H9 (cell line): ENCODE measurements at regions not wholly inside any gene's neighbourhood (a gene's known extent, or its start where the extent isn't known, plus 50 kb on each side); places are given as distances from the start of the nearest gene placed in this dataset.

Experiments
- DNase-seq: peaks from one replicate; pipeline ENCODE4 v3.0.0-alpha.2; 2017
- H2AFZ ChIP-seq: one replicate; pipeline ENCODE4 v1.6.1; 2013; ENCODE audit warnings: mild to moderate bottlenecking, low read length, control low read depth, moderate library complexity
- H2AK5ac ChIP-seq: 2 replicates; pipeline ENCODE4 v1.6.1; 2013; ENCODE audit warnings: low read length, control low read depth, mixed read lengths; ENCODE audit not compliant: insufficient read length
- H2BK120ac ChIP-seq: one replicate; pipeline ENCODE4 v1.6.1; 2013; ENCODE audit warnings: low read depth, mild to moderate bottlenecking, low read length, control low read depth, inconsistent platforms; ENCODE audit not compliant: poor library complexity, severe bottlenecking
- H2BK12ac ChIP-seq: 2 replicates; pipeline ENCODE4 v1.6.1; 2013; ENCODE audit warnings: low read length, control low read depth, mixed read lengths, low read depth; ENCODE audit not compliant: insufficient read length
- H2BK15ac ChIP-seq: 2 replicates; pipeline ENCODE4 v1.6.1; 2013; ENCODE audit warnings: low read depth, low read length, control low read depth
- H2BK20ac ChIP-seq: one replicate; pipeline ENCODE4 v1.6.1; 2013; ENCODE audit warnings: low read depth, mild to moderate bottlenecking, low read length, control low read depth, inconsistent platforms; ENCODE audit not compliant: poor library complexity, severe bottlenecking
- H2BK5ac ChIP-seq: 2 replicates; pipeline ENCODE4 v1.6.1; 2013; ENCODE audit warnings: low read length, control low read depth, mixed read lengths; ENCODE audit not compliant: insufficient read length
- H3K14ac ChIP-seq: 2 replicates; pipeline ENCODE4 v1.6.1; 2013; ENCODE audit warnings: low read length, control low read depth; ENCODE audit not compliant: insufficient read depth
- H3K18ac ChIP-seq: 2 replicates; pipeline ENCODE4 v1.6.1; 2013; ENCODE audit warnings: low read depth, mild to moderate bottlenecking, mixed read lengths, low read length, control low read depth; ENCODE audit not compliant: insufficient read length
- H3K23ac ChIP-seq: 2 replicates; pipeline ENCODE4 v1.6.1; 2013; ENCODE audit warnings: low read length, control low read depth, mixed read lengths, low read depth; ENCODE audit not compliant: insufficient read length
- H3K23me2 ChIP-seq: 2 replicates; pipeline ENCODE4 v1.6.1; 2013; ENCODE audit warnings: low read depth, mild to moderate bottlenecking, mixed read lengths, low read length, control low read depth; ENCODE audit not compliant: insufficient read length, poor library complexity, severe bottlenecking
- H3K27ac ChIP-seq: 2 replicates; pipeline ENCODE4 v1.5.1; 2013; ENCODE audit warnings: low read length, control low read depth, mixed read lengths, low read depth; ENCODE audit not compliant: insufficient read length
- H3K27me3 ChIP-seq: 2 replicates; pipeline ENCODE4 v1.6.1; 2013; ENCODE audit warnings: low read length, control low read depth, inconsistent platforms; ENCODE audit not compliant: insufficient read depth
- H3K4ac ChIP-seq: 2 replicates; pipeline ENCODE4 v1.6.1; 2013; ENCODE audit warnings: low read depth, mild to moderate bottlenecking, control low read depth, inconsistent platforms, low read length, moderate library complexity
- H3K4me1 ChIP-seq: 2 replicates; pipeline ENCODE4 v1.6.1; 2013; ENCODE audit warnings: low read length, control low read depth, inconsistent platforms; ENCODE audit not compliant: insufficient read depth
- H3K4me2 ChIP-seq: 2 replicates; pipeline ENCODE4 v1.6.1; 2013; ENCODE audit warnings: low read length, control low read depth, mixed read lengths; ENCODE audit not compliant: insufficient read length, insufficient read depth
- H3K56ac ChIP-seq: 2 replicates; pipeline ENCODE4 v1.6.1; 2013; ENCODE audit warnings: low read depth, mild to moderate bottlenecking, mixed read lengths, low read length, control low read depth; ENCODE audit not compliant: insufficient read length
- H3K79me1 ChIP-seq: 2 replicates; pipeline ENCODE4 v1.6.1; 2013; ENCODE audit warnings: low read depth, mild to moderate bottlenecking, moderate library complexity, low read length, control low read depth, inconsistent platforms; ENCODE audit not compliant: insufficient read depth, poor library complexity, severe bottlenecking
- H3K79me2 ChIP-seq: 2 replicates; pipeline ENCODE4 v1.6.1; 2013; ENCODE audit warnings: low read length, control low read depth, inconsistent platforms; ENCODE audit not compliant: insufficient read depth
- H3K9ac ChIP-seq: 2 replicates; pipeline ENCODE4 v1.6.1; 2013; ENCODE audit warnings: low read length, control low read depth, mixed read lengths; ENCODE audit not compliant: insufficient read length; ENCODE audit errors: extremely low read depth
- H3K9me3 ChIP-seq: one replicate; pipeline ENCODE4 v1.6.1; 2013; ENCODE audit warnings: low read depth, low read length, inconsistent platforms; ENCODE audit not compliant: control insufficient read depth
- H3T11ph ChIP-seq: one replicate; pipeline ENCODE4 v1.6.1; 2013; ENCODE audit warnings: mild to moderate bottlenecking, low read length, control low read depth, inconsistent platforms
- H4K20me1 ChIP-seq: one replicate; pipeline ENCODE4 v1.6.1; 2013; ENCODE audit not compliant: control insufficient read depth, insufficient read length, insufficient read depth
- H4K5ac ChIP-seq: 2 replicates; pipeline ENCODE4 v1.6.1; 2013; ENCODE audit warnings: low read depth, mild to moderate bottlenecking, mixed read lengths, low read length, control low read depth; ENCODE audit not compliant: insufficient read length
- H4K8ac ChIP-seq: replicated peaks from 2 replicates; pipeline ENCODE4 v1.6.1; 2013; ENCODE audit warnings: low read length, control low read depth, mixed read lengths, low read depth; ENCODE audit not compliant: insufficient read length
- H4K91ac ChIP-seq: 2 replicates; pipeline ENCODE4 v1.6.1; 2013; ENCODE audit warnings: low read depth, mild to moderate bottlenecking, moderate library complexity, mixed read lengths, low read length, control low read depth; ENCODE audit not compliant: insufficient read length
- H3K27ac Mint-ChIP-seq, 3 experiments: 2 replicates in 2 of 3; 3 replicates in 1 of 3; pipeline ENCODE4 v1.8.0; 2020 to 2021; ENCODE audit warnings: mixed read lengths in 3 of 3, mild to moderate bottlenecking in 1 of 3, moderate library complexity in 1 of 3
- H3K27me3 Mint-ChIP-seq: 2 replicates; pipeline ENCODE4 v1.8.0; 2021; ENCODE audit warnings: low read depth, mild to moderate bottlenecking, moderate library complexity, mixed read lengths
- H3K36me3 Mint-ChIP-seq, 3 experiments: 2 replicates in 2 of 3; 3 replicates in 1 of 3; pipeline ENCODE4 v1.8.0; 2020 to 2021; ENCODE audit warnings: low read depth in 3 of 3, mixed read lengths in 3 of 3; ENCODE audit not compliant: insufficient read depth in 1 of 3
- H3K4me1 Mint-ChIP-seq, 2 experiments: 2 replicates each; pipeline ENCODE4 v1.8.0; 2020; ENCODE audit warnings: mixed read lengths in 2 of 2
- H3K4me3 Mint-ChIP-seq, 2 experiments: 2 replicates in 1 of 2; 3 replicates in 1 of 2; pipeline ENCODE4 v1.8.0; 2020 to 2021; ENCODE audit warnings: mild to moderate bottlenecking in 2 of 2, mixed read lengths in 2 of 2, moderate library complexity in 1 of 2
- H3K9me3 Mint-ChIP-seq, 2 experiments: 2 replicates in 1 of 2; 3 replicates in 1 of 2; pipeline ENCODE4 v1.8.0; 2020; ENCODE audit warnings: mild to moderate bottlenecking in 2 of 2, mixed read lengths in 2 of 2, moderate library complexity in 1 of 2
- WGBS: extraction: QIAGEN DNeasy Blood & Tissue Kit; methylation state at CpG from one replicate; pipeline ENCODE4 v1.1.7; 2013; ENCODE audit warnings: missing lambda C conversion rate, low lambda C conversion rate, mixed read lengths; ENCODE audit not compliant: insufficient read length; ENCODE audit errors: extremely low coverage; 5-methylcytosine and 5-hydroxymethylcytosine counted together
- TF ChIP-seq, protein P1 (sequence below): fragments of 200-600 bp; sonication (generic); conservative IDR thresholded peaks from 3 replicates; pipeline ENCODE4 v1.8.0; 2021; ENCODE audit warnings: antibody characterized with exemption, mild to moderate bottlenecking

DNA sequence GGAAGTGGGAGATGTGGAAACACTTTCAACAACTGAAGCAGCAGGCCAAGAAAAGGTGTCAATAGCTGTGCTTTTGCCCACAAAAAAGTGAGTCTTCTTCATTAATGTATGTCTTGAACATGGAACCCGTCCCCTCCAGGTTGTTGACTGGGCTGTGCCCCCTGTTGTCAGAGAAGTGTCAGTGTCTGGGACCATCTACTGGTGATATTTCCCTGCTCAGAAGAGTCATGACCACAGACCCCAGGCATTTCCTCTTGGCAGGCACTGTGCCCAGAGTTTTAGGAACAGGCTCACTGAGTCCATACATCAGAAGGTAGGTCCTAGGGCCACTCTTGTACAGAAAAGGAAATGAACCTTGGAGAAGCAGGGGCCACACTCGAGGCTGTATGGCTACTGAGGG, 54.8 kb upstream of the LARS2 start:
- Histone ChIP-seq H3K14ac (no peak overlapping the region), H3K27me3 (no peaks in the 10 kb centered on the region), H3K9me3 (no peaks in the 10 kb centered on the region), H3K79me2 (no peaks in the 10 kb centered on the region), H2BK15ac (no peak overlapping the region), H4K20me1 (no peaks in the 10 kb centered on the region), H3K4ac (no peak overlapping the region), H3K79me1 (no peaks in the 10 kb centered on the region), H3T11ph (no peak overlapping the region), H3K27ac (no peak overlapping the region), H3K56ac (no peak overlapping the region), H4K8ac (no peak overlapping the region), H2BK20ac (no peak overlapping the region), H2AFZ (no peak overlapping the region), H2BK12ac (no peak overlapping the region), H4K91ac (no peak overlapping the region), H3K4me1 (peaks cover 8% of the 10 kb centered on the region), H2BK120ac (no peak overlapping the region), H2AK5ac (no peak overlapping the region), H3K18ac (no peak overlapping the region), H4K5ac (no peak overlapping the region), H3K4me2 (no peak overlapping the region), H2BK5ac (no peak overlapping the region), H3K23ac (no peak overlapping the region), H3K23me2 (no peaks in the 10 kb centered on the region), H3K9ac (no peak overlapping the region)
- no peaks in the 10 kb centered on the region for H3K36me3 Mint-ChIP-seq
- H3K4me3 Mint-ChIP-seq, result no peak overlapping the region; a peak in 1 of 5 replicates
- TF ChIP-seq, protein P1, sequence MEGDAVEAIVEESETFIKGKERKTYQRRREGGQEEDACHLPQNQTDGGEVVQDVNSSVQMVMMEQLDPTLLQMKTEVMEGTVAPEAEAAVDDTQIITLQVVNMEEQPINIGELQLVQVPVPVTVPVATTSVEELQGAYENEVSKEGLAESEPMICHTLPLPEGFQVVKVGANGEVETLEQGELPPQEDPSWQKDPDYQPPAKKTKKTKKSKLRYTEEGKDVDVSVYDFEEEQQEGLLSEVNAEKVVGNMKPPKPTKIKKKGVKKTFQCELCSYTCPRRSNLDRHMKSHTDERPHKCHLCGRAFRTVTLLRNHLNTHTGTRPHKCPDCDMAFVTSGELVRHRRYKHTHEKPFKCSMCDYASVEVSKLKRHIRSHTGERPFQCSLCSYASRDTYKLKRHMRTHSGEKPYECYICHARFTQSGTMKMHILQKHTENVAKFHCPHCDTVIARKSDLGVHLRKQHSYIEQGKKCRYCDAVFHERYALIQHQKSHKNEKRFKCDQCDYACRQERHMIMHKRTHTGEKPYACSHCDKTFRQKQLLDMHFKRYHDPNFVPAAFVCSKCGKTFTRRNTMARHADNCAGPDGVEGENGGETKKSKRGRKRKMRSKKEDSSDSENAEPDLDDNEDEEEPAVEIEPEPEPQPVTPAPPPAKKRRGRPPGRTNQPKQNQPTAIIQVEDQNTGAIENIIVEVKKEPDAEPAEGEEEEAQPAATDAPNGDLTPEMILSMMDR, result no peak
- peaks cover 3% of the 10 kb centered on the region for H3K27me3 Mint-ChIP-seq
- no CpG with 5 or more reads among the region's 2 CpGs for WGBS
- no peak overlapping the region for H3K27ac Mint-ChIP-seq
- no peak for DNase-seq
- no peaks in the 10 kb centered on the region; a peak in 1 of 5 replicates for H3K9me3 Mint-ChIP-seq
- H3K4me1 Mint-ChIP-seq, result peaks cover 49% of the 10 kb centered on the region in 2 experiments
